ENCODE measurements at regions not wholly inside any gene's neighbourhood (a gene's known extent, or its start where the extent isn't known, plus 50 kb on each side); places are given as distances from the start of the nearest gene placed in this dataset.
"Not testable (repeated sequence)": the region's sequence is repeated elsewhere in the genome, so short reads cannot be mapped to it uniquely, and the experiment has no call there.

DNA sequence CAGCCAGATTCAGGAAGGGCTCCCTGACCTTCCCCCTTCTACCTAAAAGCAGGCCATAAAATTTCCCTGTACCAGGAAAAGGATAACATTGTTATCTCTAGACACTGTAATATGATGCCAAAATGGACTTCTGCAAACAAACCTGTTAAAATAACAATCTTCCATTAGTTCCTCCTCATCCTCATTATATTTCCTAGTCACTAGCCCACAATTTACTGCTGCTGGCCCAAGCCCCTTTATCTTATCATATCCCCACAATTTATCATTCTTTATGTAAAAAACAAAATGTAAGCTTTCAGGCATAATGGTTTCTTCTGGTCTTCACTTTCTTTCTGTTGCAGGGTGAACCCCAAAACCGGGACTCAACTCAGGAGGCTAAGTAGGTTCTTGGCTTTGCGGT lies 1132.1 kb upstream of the CNTN5 start:
- DNase-seq (ENCODE audit: low spot score), result no peak

DNA sequence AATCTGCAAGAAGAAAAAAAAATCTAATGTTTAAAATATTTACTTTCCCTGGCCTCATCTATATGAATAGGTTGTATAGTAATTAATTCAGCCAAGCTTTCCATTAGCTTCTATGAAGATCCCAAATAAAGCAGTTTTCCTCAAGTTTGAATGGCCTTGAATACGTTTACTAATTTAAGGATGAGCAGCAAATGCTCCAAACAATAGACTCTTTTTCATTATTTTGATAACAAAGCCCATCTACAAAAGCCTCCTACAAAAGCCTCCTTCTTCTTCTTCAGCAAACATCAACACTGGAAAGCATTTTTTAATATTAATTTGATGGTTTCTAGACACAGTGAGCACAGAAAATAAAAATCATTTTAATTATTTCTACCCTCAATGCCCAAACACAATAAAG lies 1130.3 kb upstream of the CNTN5 start:
- DNase-seq (ENCODE audit: low spot score), result no peak

GRCh38 chr11:97893612-97894011 lies 1127.1 kb upstream of the CNTN5 start:
- DNase-seq (ENCODE audit: low spot score), result no peak

- DNase-seq (ENCODE audit: low spot score), result no peak
These were observed 1125.8 kb upstream of the CNTN5 start for GRCh38 chr11:97894978-97895377.

DNA sequence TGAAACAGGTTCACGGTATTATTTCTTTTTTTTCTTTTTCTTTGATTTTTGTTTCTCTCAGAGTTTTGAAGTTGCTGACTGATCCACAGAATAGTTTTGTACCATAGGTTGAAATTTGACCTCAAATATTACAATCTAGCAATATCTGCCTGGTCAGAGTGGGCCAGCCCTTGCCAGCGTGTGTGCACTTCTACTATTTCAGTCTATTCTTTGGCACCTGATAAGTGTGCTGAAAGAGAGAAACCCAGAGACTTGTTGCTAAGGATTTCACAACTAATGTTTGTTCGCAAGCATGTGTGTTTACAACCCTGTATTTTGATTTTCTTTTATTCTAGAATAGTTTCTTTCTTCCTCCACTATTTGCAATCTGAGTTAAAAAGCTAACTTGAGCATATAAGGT lies 1125.2 kb upstream of the CNTN5 start:
- no peak for DNase-seq (ENCODE audit: low spot score)

DNA sequence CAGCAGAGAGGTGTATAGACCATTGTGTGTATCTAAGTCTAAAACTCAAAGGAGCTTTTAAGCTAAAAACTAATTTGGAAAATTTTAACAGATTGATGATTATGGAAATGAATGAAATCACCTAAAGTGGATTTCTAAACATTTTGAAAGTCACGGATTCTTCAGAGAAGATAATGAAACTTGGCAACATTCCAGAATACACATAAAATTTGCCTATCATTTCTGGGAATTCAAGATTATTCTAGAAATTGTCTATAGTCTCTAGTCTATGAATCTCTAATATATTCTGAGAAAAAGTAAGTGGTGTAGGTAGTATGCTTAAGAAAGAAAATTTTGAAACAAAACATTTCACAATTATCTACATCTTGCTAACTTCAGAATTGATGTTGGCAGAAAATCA lies 1117.9 kb upstream of the CNTN5 start:
- no peak for DNase-seq (ENCODE audit: low spot score)

- no peak for DNase-seq (ENCODE audit: low spot score)
These were observed 1115.6 kb upstream of the CNTN5 start for GRCh38 chr11:97905101-97905500.

- no peak for DNase-seq (ENCODE audit: low spot score)
These were observed 1115.1 kb upstream of the CNTN5 start for GRCh38 chr11:97905671-97906070.

GRCh38 chr11:97908354-97908753 lies 1112.4 kb upstream of the CNTN5 start:
- DNase-seq (ENCODE audit: low spot score), result no peak

GRCh38 chr11:97909614-97910399 lies 1110.9 kb upstream of the CNTN5 start:
- DNase-seq (ENCODE audit: low spot score), result no peak

GRCh38 chr11:97912629-97913028 lies 1108.1 kb upstream of the CNTN5 start:
- no peak for DNase-seq (ENCODE audit: low spot score)

DNA sequence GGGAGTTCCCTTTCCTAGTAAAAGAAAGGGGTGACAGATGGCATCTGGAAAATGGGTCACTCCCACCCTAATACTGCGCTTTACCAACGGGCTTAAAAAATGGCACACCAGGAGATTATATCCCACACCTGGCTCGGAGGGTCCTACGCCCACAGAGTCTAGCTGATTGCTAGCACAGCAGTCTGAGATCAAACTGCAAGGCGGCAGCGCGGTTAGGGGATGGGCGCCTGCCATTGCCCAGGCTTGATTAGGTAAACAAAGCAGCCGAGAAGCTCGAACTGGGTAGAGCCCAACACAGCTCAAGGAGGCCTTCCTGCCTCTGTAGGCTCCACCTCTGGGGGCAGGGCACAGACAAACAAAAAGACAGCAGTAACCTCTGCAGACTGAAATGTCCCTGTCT lies 1097.8 kb upstream of the CNTN5 start:
- DNase-seq (ENCODE audit: low spot score), result not testable (repeated sequence)

- DNase-seq (ENCODE audit: low spot score), result no peak
These were observed 1086.1 kb upstream of the CNTN5 start for GRCh38 chr11:97934572-97935208.

GRCh38 chr11:97937501-97937900 lies 1083.2 kb upstream of the CNTN5 start:
- DNase-seq (ENCODE audit: low spot score), result no peak

DNA sequence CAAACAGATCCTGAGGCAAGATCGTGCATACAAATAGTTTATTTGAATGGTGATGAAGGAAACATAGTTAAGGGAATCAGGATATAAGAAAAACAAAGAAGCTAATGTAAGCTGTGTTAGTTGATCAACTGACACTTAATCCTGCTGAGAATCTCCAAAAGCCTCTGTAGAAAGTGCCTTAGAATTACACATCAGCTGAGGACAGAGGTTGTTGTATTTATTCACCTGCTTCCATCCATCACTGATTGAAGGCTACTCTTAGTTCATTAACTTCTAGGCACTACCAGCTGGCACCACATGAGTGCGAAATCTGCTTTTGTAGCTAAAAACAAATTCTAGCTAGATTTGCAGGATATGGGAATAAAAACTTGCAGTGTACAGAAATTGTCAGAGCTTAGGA lies 1082.0 kb upstream of the CNTN5 start:
- DNase-seq (ENCODE audit: low spot score), result no peak

DNA sequence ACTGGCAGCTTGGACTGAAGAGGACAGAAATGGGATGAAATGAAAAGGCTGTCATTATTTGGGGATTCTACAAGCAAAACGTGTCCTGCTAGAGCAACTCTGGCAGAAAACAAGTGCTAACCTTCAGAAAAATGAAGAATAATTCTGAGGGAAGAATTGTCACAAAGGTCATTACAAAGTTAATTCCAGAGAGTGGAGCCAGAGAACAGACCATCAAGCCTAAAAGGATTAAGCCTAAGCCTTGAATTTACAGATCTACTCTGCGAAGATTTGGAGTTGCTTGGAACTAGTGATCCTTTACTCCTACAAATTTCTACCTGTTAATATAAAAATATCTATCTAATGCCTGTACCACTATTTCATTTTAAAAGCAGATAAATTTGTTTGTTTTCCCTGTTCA lies 1077.3 kb upstream of the CNTN5 start:
- no peak for DNase-seq (ENCODE audit: low spot score)

- no peak for DNase-seq (ENCODE audit: low spot score)
These were observed 1072.0 kb upstream of the CNTN5 start for GRCh38 chr11:97948793-97949192.

GRCh38 chr11:97955595-97955994 lies 1065.2 kb upstream of the CNTN5 start:
- DNase-seq (ENCODE audit: low spot score), result no peak

DNA sequence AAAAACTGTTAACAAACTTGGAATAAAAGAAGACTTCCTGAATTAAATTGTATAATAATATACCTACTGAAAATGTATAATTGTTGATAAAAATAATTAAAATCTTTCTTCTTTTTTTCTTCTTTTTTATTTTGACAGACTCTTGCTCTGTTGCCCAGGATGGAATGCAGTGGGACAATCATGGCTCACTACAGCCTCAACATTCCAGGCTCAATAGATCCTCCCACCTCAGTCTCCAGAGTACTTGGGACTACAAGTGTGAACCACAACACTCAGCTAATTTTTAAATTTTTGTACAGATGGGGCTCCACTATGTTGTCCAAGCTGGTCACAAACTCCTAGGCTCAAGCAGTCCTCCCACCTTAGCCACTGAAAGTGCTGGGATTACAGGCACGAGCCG lies 1063.8 kb upstream of the CNTN5 start:
- DNase-seq (ENCODE audit: low spot score), result no peak

DNA sequence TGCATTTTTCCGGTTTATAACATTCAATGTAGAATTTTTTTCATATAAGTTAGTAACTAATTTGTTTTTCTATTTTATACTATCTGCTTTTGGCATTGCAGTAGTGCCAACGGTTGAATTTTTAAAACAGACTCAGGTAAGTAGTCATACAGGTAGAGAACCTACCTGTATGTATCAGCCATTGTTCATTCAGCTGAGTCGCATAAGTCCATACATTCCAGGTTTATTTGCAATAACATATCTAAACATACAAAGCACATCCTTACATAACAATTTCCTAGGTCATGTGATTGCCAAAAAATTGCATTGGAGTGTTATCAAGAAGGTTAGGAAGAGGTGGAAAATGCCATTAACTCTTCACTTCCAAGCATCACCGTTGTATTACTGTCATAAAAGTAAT lies 1059.3 kb upstream of the CNTN5 start:
- DNase-seq (ENCODE audit: low spot score), result no peak

DNA sequence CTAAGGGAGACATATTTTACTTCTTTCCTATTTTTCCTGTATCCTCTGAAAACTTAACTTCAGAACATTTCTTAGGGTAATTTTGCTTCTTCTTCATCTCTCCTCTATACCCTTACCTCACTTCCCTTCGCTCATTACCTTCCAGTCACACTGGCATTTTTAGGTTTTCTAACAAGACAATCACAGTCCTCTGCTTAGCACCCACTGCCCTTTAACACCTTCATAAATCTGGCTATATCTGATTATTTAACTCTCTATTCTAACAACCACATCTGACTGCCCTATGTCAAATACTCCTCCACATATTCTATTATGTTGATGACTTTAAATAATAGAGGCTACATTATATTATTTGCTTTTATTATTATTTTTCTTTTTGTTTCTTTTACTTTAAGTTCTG lies 1058.0 kb upstream of the CNTN5 start:
- DNase-seq (ENCODE audit: low spot score), result no peak

DNA sequence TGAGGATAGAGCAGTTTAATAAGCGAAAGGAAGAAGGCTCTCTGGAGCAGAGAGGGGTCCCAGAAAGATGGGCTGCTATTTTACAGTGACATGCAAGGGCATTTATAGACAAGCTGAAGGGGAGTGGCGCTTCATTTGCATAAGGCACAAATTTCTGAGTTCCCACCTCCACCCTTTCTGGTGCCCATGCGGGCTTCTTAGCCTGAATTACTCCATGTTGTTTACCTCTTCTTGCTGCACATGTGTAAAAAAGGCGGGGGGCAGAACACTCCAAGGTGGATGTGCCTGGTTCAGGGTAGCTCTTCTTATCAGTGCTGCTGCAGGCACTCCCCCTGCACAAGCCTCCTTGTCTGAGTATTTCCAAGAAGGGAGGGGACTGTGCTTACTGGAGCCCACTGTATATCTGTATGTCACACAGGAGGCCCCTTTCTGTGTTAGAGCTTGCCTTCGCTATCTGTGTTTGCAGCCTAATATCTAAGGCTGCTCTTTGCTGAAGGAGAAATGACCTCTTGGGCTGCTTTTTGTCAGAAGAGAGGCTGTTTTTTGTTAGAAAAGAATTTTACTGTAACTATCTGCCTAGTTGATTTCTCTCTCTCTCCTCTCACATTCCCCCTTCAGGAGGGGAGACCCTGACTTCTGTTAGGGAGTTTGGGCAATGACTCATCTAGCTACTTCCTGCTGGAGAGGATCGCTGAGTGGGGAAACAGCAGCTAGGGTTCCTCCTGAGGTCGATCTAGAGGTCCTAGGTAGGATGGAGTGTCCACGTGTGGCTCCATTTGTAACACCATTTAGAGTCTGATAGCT lies 1057.0 kb upstream of the CNTN5 start:
- DNase-seq (ENCODE audit: low spot score), result no peak

All from LoVo (cell line).